Body of pancreas (tissue), 4 donors: ENCODE measurements at regions not wholly inside any gene's neighbourhood (a gene's known extent, or its start where the extent isn't known, plus 50 kb on each side); places are given as distances from the start of the nearest gene placed in this dataset.

Source experiments
- CTCF ChIP-seq, 7 experiments: fragments of 450-650 bp in 4 of 7; fragments of 200-600 bp in 3 of 7; sonication (generic) in 3 of 7; IDR thresholded peaks; one replicate each; pipeline ENCODE4 v1.5.1; 2016 to 2019; ENCODE audit warnings: antibody characterized with exemption in 7 of 7
- POLR2A ChIP-seq, 3 donors: fragments of 450-650 bp; IDR thresholded peaks; one replicate each; pipeline ENCODE4 v1.6.1; 2016; ENCODE audit warnings: antibody characterized with exemption in 3 of 3, mild to moderate bottlenecking in 2 of 3

DNA sequence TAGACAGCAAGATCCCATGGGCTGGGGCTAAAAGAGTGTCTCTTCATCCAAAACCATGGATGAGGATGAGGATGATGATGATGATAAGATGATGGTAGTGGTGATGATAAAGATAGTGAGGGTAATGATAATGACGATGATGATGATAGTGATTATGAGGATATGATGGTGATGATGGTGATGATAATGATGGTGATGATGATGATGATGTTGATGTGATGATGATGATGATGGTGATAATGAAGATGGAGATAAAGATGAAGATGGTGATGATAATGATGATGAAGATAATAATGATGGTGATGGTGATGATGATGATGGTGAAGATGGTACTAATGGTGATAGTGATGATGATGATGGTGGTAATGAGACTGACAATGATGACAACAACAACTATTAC, 299.5 kb downstream of the NPIPA8 start:
- TF ChIP-seq CTCF (IDR thresholded peaks at IDR 0.05) (no peak), POLR2A (IDR thresholded peaks at IDR 0.05) (no peak)
